AG09319 (cell line): ENCODE measurements at regions not wholly inside any gene's neighbourhood (a gene's known extent, or its start where the extent isn't known, plus 50 kb on each side); places are given as distances from the start of the nearest gene placed in this dataset.

Source experiments
- DNase-seq: peaks from one replicate; pipeline ENCODE4 v3.0.0-alpha.2; 2010; ENCODE audit warnings: low read depth; ENCODE audit errors: extremely low read depth
- TF ChIP-seq, protein P1 (sequence below): IDR thresholded peaks from 2 replicates; pipeline ENCODE4 v1.5.1; 2011; ENCODE audit warnings: low read depth, mild to moderate bottlenecking, inconsistent platforms, low read length, moderate library complexity

DNA sequence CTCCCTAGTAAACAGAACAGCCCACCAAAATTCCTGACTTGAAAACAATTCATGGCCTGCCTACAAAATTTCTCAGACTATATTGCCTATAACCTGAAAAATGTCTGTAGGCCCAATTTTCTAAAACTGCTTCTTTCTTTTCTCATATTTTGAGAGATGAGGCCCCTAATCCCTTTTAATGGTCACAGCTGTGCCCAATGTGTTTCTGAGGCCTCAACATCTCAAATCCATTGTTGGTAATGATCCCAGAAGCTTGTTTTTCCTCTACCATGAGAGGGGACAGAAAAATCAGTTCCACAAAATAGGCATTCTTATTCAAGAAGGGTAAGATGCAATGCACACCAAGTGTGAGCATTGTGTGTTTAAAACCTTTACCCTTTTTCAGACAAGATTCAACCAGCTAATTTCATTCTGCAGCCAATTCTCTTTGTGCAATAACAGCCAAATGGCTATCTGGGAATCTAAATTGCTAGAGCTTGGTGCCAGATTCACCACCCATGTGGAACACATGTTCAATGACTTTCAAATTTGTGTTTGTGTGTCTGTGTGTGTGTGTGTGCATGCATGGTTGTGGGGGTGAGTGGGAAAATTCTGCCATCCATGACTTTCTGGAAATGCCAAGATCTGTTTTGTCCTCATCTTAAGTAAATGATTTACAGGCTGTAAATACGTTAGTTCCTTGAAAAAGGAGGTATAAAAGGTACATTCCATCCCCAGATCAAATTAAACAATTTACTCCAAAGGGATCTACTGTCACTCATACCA lies 319.5 kb downstream of the TNS1 start:
- no peak for DNase-seq
- TF ChIP-seq, protein P1, sequence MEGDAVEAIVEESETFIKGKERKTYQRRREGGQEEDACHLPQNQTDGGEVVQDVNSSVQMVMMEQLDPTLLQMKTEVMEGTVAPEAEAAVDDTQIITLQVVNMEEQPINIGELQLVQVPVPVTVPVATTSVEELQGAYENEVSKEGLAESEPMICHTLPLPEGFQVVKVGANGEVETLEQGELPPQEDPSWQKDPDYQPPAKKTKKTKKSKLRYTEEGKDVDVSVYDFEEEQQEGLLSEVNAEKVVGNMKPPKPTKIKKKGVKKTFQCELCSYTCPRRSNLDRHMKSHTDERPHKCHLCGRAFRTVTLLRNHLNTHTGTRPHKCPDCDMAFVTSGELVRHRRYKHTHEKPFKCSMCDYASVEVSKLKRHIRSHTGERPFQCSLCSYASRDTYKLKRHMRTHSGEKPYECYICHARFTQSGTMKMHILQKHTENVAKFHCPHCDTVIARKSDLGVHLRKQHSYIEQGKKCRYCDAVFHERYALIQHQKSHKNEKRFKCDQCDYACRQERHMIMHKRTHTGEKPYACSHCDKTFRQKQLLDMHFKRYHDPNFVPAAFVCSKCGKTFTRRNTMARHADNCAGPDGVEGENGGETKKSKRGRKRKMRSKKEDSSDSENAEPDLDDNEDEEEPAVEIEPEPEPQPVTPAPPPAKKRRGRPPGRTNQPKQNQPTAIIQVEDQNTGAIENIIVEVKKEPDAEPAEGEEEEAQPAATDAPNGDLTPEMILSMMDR = no peak

- TF ChIP-seq, protein P1 = no peak
Measured at GRCh38 chr2:217681791-217682190, 321.0 kb downstream of the TNS1 start.

GRCh38 chr2:217680381-217680780 lies 322.4 kb downstream of the TNS1 start:
- DNase-seq = no peak
- TF ChIP-seq, protein P1 = no peak

More at GRCh38 chr2:217681791-217682190, 321.0 kb downstream of the TNS1 start:
- DNase-seq = no peak

DNA sequence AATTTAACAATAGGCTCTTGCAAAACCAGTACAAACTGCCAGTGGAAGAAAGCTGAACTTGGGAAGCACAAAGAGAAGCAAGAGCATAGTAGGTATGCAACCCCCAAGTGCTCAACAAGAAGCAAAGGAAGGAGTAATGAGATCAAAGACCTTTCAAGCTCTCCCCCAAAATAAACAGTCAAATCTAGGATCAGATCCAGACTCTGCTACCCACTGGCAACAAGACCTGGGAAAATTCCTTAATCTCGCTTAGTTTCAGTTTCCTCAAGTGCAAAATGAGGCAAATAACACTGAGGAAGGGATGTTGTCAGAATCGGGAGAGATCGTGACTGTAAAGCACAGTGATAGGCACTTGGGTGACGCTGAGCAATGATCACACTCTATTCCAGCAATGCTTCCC lies 329.2 kb downstream of the TNS1 start:
- DNase-seq = no peak
- TF ChIP-seq, protein P1 = no peak

- TF ChIP-seq, protein P1 = no peak
- DNase-seq = no peak
Measured at GRCh38 chr2:217672472-217672871, 330.3 kb downstream of the TNS1 start.

GRCh38 chr2:217671871-217672270 lies 330.9 kb downstream of the TNS1 start:
- TF ChIP-seq, protein P1 = no peak
- DNase-seq = no peak

DNA sequence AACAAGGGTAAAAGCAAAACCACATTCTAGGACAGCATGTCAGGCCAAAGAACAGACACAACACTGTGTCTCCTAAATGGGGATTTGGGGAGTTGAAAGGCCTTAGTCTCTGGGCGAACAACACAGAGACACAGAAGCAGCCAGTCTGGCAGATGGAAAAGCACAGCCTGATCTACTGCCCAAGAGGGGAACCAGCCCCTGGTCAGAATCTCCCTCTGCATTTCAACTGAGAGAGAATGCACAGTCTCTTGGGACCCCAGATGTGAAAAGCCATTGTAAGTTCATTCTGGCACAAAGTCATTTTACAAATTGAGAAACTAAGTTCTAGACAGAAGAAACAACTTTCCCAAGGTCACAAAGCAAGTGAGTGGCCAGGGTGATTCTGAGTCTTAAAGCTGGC lies 331.7 kb downstream of the TNS1 start:
- DNase-seq = no peak
- TF ChIP-seq, protein P1 = no peak
